ENCODE measurements at regions not wholly inside any gene's neighbourhood (a gene's known extent, or its start where the extent isn't known, plus 50 kb on each side); places are given as distances from the start of the nearest gene placed in this dataset.

DNA sequence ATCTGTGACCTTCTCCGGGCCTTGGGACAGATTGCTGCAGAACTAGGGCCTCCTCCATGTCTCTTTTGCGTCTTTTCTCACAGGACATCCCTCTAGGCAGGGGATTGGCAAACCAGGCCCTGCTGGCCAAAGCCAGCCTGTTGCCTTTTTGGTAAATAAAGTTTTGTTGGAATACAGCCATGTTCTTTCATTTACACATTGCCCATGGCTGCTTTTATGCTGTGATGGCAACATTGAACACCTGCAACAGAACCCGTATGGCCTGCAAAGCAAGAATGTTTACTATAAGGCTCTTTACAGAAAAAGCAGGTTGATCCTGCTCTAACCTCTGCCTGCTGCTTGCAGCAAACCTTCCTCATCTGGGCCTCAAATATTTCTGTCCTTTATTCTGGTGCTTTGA lies 56.8 kb upstream of the B3GAT1 start:
- H2BK12ac ChIP-seq (ENCODE audit: low read depth, low read length), result no peak overlapping the region
- no peak overlapping the region for H2BK20ac ChIP-seq (ENCODE audit: low read length)
- H3K36me3 ChIP-seq (ENCODE audit: control insufficient read depth in 2 of 4, insufficient read depth in 4 of 4, low read length in 3 of 4), result no peaks in the 10 kb centered on the region
- no peak overlapping the region for H2BK5ac ChIP-seq (ENCODE audit: low read depth, low read length)
- no peak overlapping the region for H3K4me3 ChIP-seq (ENCODE audit: extremely low read depth in 1 of 4, insufficient read depth in 2 of 4, low read depth in 3 of 4, low read length in 4 of 4)
- no peak overlapping the region for H2AFZ ChIP-seq (ENCODE audit: low read length)
- FAIRE-seq (no peak), DNase-seq (ENCODE audit: low read depth in 1 of 2, low spot score in 2 of 2) (no peak)
- no peak overlapping the region for H4K5ac ChIP-seq (ENCODE audit: insufficient read length, low read depth, low read length)
- no peaks in the 10 kb centered on the region for H3K79me2 ChIP-seq (ENCODE audit: control insufficient read depth in 1 of 2, insufficient read depth in 2 of 2, low read length in 2 of 2)
- no peak overlapping the region for H3K18ac ChIP-seq (ENCODE audit: extremely low read depth, low read length)
- peaks cover 0 to 10% (median 4%) of the 10 kb centered on the region in 4 experiments; a peak in 4 of 7 replicates for H3K27me3 ChIP-seq (replicated peaks in 1 of 4; ENCODE audit: control insufficient read depth in 3 of 4, extremely low read depth in 1 of 4, insufficient read depth in 3 of 4, low read length in 3 of 4)
- H3K56ac ChIP-seq (replicated peaks; ENCODE audit: insufficient read length, low read depth, low read length), result no peak overlapping the region
- H3K14ac ChIP-seq (ENCODE audit: insufficient read length), result no peak overlapping the region
- no peaks in the 10 kb centered on the region for H3K9me3 ChIP-seq (ENCODE audit: insufficient read depth in 2 of 2, low read depth in 1 of 2, low read length in 1 of 2)
- ChIA-PET CTCF (ENCODE audit: partially characterized antibody) (interaction anchor here (1.2 kb wide), 1 partner anchor 41 kb away, joined by 3 read pairs; no protein-coding TSS in a partner anchor), POLR2A (ENCODE audit: partially characterized antibody) (no interaction called here)
- H3K4me2 ChIP-seq (ENCODE audit: insufficient read depth in 1 of 2, low read depth in 2 of 2, low read length in 2 of 2), result no peak overlapping the region
- 97% methylated on average over 3 of the region's 3 CpGs; no CpG with 5 or more reads in 1 of the 2 experiments for WGBS, 2 experiments (ENCODE audit: extremely low coverage in 1 of 2, insufficient coverage in 1 of 2, insufficient read length in 1 of 2, insufficient replicate concordance in 2 of 2, low coverage in 1 of 2, low lambda C conversion rate in 2 of 2, missing lambda C conversion rate in 1 of 2)
- H3K79me1 ChIP-seq (ENCODE audit: low read depth, low read length), result no peaks in the 10 kb centered on the region
- peaks cover 0 to 4% (median 1%) of the 10 kb centered on the region in 4 experiments; a peak in 4 of 7 replicates for H3K4me1 ChIP-seq (replicated peaks in 1 of 4; ENCODE audit: control insufficient read depth in 3 of 4, insufficient read depth in 4 of 4, low read length in 3 of 4)
- no peak overlapping the region for H3K4ac ChIP-seq (replicated peaks; ENCODE audit: insufficient read length, low read depth, low read length)
- no peaks in the 10 kb centered on the region for H3K23me2 ChIP-seq (ENCODE audit: low read depth, low read length)
- H2BK120ac ChIP-seq (replicated peaks; ENCODE audit: low read depth, low read length), result no peak overlapping the region
- no peak overlapping the region for H3K9ac ChIP-seq (replicated peaks in 1 of 4; ENCODE audit: extremely low read depth in 1 of 4, low read depth in 3 of 4, low read length in 3 of 4)
- no peak overlapping the region for H2AK5ac ChIP-seq (ENCODE audit: low read depth, low read length)
- H3K27ac ChIP-seq (ENCODE audit: low read depth, low read length), result no peak overlapping the region
- H4K8ac ChIP-seq (ENCODE audit: extremely low read depth, insufficient read depth, low read length), result no peak overlapping the region
- TF ChIP-seq JUND (IDR thresholded peaks at IDR 0.05; ENCODE audit: low read length) (no peak), RXRA (IDR thresholded peaks at IDR 0.05; ENCODE audit: insufficient read depth, low read depth, low read length) (no peak), MAX (IDR thresholded peaks at IDR 0.05) (no peak), BCL11A (IDR thresholded peaks at IDR 0.05; ENCODE audit: low read depth in 2 of 2, low read length in 2 of 2) (no peak), TAF7 (optimal IDR thresholded peaks at IDR 0.05; ENCODE audit: borderline replicate concordance, low read depth, low read length) (no peak), BRCA1 (IDR thresholded peaks at IDR 0.05; ENCODE audit: low read depth, low read length) (no peak), KDM1A (IDR thresholded peaks at IDR 0.05; ENCODE audit: borderline replicate concordance, low read length) (no peak), CHD2 (IDR thresholded peaks at IDR 0.05; ENCODE audit: low read length) (no peak), SRF (IDR thresholded peaks at IDR 0.05; ENCODE audit: low read depth, low read length) (no peak), YY1 (IDR thresholded peaks at IDR 0.05; ENCODE audit: low read depth, low read length) (no peak), TEAD4 (IDR thresholded peaks at IDR 0.05; ENCODE audit: low read depth, low read length) (no peak), BACH1 (IDR thresholded peaks at IDR 0.05; ENCODE audit: low read length) (no peak), EZH2 (IDR thresholded peaks at IDR 0.05; ENCODE audit: low read depth, low read length, severe bottlenecking) (no peak), CTBP2 (IDR thresholded peaks at IDR 0.05; ENCODE audit: borderline replicate concordance, insufficient read depth, insufficient read length, low read length) (no peak), MAFK (IDR thresholded peaks at IDR 0.05; ENCODE audit: low read depth, low read length) (no peak), CBX5 (IDR thresholded peaks at IDR 0.05; ENCODE audit: low read depth, low read length) (no peak)
- peaks cover 0 to under 1% of the 10 kb centered on the region in 2 experiments for H4K20me1 ChIP-seq (replicated peaks in 1 of 2; ENCODE audit: control insufficient read depth in 1 of 2, insufficient read depth in 2 of 2, low read length in 2 of 2)
- H3K23ac ChIP-seq (ENCODE audit: insufficient read length), result no peak overlapping the region
- no peak overlapping the region for H2BK15ac ChIP-seq (ENCODE audit: low read length)
- H4K91ac ChIP-seq (replicated peaks; ENCODE audit: insufficient read length, low read length), result no peak overlapping the region
